CD1c-positive myeloid dendritic cell (primary cell): ENCODE measurements at regions not wholly inside any gene's neighbourhood (a gene's known extent, or its start where the extent isn't known, plus 50 kb on each side); places are given as distances from the start of the nearest gene placed in this dataset.

Source experiments
- DNase-seq: peaks from one replicate; pipeline ENCODE4 v3.0.0-alpha.2; 2016; ENCODE audit errors: extremely low spot score

DNA sequence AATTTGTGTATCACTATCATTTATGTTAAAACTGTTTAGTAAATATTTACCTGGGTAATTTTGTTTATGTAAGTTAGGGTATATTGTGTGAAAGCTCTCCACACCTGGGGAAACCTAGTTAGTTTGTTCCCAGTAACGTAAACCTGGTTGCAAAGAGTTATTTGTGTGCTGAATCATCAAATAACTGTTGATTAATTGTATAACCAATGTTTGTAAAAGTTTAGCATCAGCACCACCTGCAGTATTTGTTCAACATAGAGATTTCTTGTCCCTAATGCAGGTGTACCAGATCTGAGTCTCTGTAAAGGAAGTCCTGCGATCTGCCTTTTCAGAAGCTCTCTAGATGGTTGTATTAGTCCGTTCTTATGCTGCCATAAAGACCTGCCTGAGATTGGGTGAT is 440.4 kb downstream of the COL12A1 start:
- no peak for DNase-seq

DNA sequence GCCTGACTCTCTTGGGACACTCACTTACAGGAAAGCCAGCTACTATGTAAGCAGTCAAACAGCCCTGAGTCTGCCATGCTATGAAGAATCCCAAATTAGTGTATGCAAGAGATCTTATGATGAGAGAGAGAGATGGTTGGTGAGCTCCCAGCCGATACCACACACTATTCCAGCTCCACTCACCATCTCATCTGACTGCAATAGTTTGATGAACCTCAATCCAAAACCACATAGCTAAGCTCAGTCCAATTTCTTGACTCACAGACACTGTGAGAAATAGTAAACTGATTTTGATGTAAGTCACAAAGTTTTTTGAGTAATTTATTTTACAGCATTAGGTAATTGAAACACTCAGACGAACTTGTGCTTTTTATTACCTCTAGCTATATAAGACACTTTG is 441.4 kb downstream of the COL12A1 start:
- no peak for DNase-seq

DNA sequence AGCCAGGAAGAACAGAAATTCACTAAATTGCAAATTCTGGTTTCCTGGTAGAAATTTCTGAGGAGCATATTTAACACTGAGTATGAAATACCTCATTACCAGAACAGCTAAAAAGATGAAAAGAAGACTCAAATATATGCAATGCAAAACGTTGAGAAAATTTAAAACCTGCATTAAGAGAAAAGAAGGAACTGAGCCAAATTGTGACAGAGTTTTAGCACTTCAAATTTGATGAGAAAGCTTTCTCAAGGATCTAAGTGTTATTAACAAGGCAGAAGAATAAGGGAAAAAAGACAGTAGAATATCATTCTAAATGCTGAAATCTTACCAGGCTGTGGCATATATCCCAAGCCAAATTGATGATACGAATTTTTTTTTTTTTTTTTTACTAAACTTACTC is 443.0 kb downstream of the COL12A1 start:
- DNase-seq: no peak

DNA sequence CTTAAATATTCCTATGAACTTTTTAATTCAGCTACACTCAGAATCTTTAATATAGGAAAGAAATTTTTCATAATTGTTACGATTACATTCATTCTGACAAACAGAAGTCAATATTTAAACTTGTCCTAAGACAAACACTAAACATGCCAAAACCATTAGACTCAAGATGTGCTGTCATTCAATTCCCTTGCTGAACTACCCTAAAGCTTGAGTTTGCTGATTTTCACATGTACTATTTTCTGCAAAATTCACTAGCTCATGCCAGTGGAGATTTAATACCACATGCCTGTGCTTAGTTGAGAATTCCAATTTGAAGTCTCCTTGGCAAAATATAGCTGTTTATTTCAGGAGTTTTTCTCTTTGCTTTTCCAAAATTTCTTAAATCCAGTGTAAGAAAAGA is 448.0 kb downstream of the COL12A1 start:
- no peak for DNase-seq

DNA sequence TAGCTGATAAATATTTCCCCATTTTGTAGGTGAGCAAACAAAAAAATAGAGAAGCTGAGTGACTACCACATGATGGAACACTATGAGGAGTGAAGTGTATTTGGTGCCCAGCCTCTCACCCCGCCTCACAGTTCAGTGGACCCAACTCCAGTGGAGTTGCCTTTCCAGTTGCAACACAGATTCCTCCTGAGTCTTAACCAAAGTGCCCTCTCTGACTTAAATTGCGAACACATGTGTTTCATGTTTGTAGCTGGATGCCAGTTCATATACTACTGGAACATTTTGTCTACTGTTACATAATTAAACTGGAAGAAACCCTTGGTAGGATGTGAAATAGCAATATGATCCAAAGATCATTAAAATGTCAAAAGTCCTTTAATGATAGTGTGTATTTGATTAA is 448.9 kb downstream of the COL12A1 start:
- DNase-seq: no peak

DNA sequence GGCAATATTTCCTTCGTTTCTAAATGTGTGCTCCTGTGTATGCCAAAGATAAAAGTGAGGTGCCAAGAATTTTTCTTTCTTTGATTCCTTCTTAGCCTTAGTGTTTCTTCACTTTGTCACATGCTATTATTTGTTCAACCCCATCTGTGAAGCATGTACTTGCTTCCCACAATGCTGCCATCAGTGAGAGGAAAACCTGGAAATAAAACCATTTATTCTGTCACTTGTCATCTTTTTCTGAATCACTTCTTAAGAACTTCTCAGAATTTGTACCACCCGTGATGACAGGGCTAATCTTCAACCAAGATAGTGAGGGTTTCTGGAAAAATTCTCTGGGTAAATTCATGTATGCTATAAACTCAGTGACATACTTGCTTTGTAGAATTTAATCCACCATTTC is 450.1 kb downstream of the COL12A1 start:
- DNase-seq: no peak

DNA sequence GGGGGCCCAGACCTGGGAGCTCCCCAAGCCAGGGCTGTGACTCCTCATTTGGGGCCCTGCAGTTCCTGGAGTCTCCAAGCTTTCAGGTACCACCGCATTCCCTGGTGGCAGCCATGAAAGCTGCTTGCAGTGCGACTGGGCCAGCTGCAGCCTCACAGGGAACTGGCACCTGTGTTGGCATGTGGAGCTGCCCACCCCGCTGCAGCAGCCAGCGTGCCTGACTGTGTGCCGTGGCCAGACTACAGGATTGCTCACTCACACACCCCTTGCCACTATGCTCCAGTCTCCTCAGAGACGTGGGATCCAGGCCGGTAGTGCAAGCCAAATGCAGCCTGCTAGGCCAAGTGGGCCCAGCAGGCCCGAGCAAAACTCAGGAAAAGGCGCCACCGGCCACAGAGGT is 450.7 kb downstream of the COL12A1 start:
- DNase-seq: no peak

DNA sequence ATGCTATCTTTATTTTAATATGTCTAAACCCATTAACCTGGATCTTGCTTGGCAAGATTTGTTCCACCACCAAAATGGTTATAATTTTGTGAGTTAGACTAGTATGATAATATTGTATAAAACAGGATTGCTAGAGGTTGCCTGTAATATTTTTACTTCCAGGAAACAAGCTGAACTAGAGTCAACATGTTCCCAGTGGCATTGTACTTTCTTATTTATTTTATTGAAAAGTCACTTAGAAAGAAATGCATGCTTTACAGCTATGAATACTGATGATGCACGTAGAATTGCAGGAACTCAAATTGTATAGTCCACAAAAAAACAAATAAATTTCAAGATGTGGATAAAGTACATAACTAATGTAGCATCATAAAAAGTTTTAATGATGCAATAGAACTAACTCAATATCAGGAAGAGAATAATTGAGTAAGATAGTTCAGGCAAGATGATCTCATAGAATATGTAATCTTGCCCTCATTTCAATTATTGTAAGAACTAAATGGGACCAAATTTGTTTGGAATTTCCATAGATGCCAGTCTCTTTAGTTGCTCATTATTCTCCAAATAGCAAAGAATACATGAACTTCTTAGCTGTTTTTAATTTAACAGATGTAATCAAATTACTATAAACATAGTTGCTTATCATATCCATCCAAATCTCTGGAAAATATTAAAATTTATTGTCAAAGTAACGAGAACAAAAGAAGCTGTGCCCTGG is 451.8 kb downstream of the COL12A1 start:
- no peak for DNase-seq

DNA sequence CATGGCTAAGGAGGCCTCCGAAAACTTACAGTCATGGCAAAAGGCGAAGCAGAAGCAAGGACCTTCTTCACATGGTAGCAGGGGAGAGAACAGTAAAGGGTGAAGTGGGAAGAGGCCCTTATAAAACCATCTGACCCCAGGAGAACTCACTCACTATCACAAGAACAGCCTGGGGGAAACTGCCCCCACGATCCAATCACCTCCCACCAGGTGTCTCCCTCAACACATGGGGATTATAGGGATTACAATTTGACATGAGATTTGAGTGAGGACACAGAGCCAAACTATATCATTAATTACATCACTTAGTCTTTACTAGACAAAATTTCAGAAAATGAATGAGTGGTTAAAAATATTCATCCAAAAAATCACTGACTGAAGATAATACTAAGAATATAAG is 453.6 kb downstream of the COL12A1 start:
- no peak for DNase-seq

- no peak for DNase-seq
Observed at GRCh38 chr6:74750826-74751225, 455.0 kb downstream of the COL12A1 start.

- no peak for DNase-seq
Observed at GRCh38 chr6:74749211-74750147, 456.4 kb downstream of the COL12A1 start.

DNA sequence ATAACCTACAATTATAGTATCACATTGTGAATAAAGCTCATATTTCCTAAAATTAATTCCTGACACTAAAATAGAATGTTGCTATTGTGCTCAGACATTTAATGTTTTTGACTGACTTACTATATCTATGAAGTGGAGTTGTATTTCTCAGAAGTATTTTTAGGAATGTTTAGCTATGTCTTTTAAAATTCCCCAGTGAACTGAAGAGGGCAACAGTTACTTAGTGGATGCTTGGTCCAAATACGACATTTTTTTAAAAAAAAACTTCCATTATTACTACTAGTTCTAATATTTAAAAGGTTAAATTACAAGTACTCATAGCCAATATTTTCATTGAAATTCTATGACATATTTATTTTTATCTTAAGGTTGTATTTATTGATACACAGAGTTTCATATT is 460.2 kb downstream of the COL12A1 start:
- DNase-seq: no peak

GRCh38 chr6:74742793-74743508 is 462.9 kb downstream of the COL12A1 start:
- DNase-seq: no peak

DNA sequence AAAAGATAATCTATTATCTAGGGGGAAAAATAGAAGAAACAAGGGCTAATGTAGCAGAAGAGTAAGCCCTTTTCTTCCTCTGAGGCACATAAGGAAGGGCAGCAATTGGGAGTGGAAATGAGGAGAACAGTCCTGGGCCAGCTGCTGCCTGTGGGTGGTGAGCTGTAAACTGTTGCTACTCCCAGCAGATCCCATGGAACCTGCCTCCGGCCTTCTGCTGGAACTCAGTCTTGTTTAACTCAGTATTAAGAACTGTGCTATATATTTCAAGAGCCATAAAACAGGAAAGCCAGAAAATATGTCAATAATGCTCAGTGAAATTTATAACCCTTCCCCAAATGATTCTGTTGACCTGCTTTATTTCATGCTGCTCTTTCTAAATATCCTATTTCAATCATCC is 464.2 kb downstream of the COL12A1 start:
- DNase-seq: no peak

DNA sequence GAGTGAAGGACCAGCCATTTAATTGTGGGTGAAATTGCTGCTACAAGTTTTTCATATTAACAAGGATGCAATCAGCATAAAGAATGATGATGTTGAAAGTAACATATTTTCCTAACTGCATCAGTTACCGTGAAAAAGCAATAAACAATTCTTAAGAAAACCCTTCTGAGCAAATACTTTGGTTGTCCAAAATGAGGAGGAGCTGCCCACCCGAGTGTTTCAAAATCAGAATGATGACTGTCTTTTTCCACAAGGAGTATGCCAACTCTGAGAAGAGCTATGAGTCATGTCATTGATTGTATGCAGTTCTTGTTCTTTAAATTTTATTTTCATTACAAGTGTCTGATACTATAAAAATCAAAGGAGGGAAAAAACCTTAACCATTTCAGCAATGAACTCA is 470.5 kb downstream of the COL12A1 start:
- no peak for DNase-seq

- no peak for DNase-seq
Observed at GRCh38 chr6:74734901-74735300, 471.0 kb downstream of the COL12A1 start.

- DNase-seq: no peak
Observed at GRCh38 chr6:74733830-74734620, 471.8 kb downstream of the COL12A1 start.

- DNase-seq: no peak
Observed at GRCh38 chr6:74731931-74732330, 473.9 kb downstream of the COL12A1 start.

GRCh38 chr6:74731204-74731603 is 474.6 kb downstream of the COL12A1 start:
- peak; percentile 11 for DNase-seq

GRCh38 chr6:74720923-74721322 is 484.9 kb downstream of the COL12A1 start:
- DNase-seq: no peak

DNA sequence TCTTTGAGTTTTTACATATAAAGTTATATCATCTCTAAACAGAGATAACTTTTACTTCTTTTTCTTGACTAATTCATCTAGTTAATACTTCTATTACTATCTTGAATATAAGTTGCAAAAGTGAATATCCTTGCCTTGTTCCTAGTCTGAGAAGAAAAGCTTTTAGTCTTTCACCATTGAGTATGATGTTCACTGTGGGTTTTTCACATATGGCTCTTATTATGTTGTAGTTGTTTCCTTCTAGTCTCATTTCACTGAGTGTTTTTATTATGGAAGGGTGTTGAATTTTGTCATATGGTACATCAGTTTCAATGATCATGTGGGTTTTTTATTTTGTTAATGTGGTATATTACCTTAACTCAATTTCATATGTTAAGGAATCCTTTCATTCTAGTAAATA is 488.3 kb downstream of the COL12A1 start:
- DNase-seq: no peak
